GM12878 (cell line): ENCODE measurements at regions not wholly inside any gene's neighbourhood (a gene's known extent, or its start where the extent isn't known, plus 50 kb on each side); places are given as distances from the start of the nearest gene placed in this dataset.

Experiments
- NBN ChIP-seq: fragments of 450-650 bp; IDR thresholded peaks from 2 replicates; pipeline ENCODE4 v1.6.1; 2016
- TF ChIP-seq, protein P1 (sequence below), 3 experiments: IDR thresholded peaks in 2 of 3; conservative IDR thresholded peaks in 1 of 3; 2 replicates each; pipeline ENCODE4 v1.5.1; 2011; ENCODE audit warnings: low read depth in 3 of 3, low read length in 3 of 3, mild to moderate bottlenecking in 3 of 3, control low read depth in 2 of 3, moderate library complexity in 2 of 3, inconsistent platforms in 1 of 3, mixed read lengths in 1 of 3; ENCODE audit not compliant: control insufficient read depth in 2 of 3, insufficient read depth in 1 of 3; ENCODE audit errors: extremely low read depth in 1 of 3
- TF ChIP-seq, protein P2 (sequence below): IDR thresholded peaks from 2 replicates; pipeline ENCODE4 v1.6.1; 2011; ENCODE audit warnings: low read depth, low read length, improper control_type of control experiment, borderline replicate concordance

DNA sequence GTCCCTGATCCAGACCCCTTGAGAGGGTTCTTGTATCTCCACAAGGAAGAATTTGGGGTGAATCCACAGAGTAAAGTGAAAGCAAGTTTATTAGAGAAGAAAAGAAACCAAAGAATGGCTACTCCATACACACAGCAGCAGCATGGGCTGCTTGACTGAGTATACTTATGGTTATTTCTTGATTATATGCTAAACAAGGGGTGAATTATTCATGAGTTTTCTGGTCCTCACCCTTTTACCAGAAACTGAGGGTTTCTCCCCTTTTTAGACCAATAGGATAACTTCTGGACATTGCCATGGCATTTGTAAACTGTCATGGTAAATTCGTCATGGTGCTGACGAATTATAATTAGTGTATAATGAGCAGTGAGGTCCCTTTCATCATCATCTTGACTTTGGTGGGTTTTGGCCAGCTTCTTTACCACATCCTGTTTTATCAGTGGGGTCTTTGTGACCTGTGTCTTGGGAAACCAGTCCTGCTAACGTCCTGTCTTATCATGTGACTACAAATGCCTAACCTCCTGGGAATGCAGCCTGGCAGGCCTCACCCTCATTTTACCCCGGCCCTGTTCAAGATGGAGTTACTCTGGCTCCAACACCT is 121.9 kb downstream of the SPTSSA start:
- TF ChIP-seq NBN = no peak
- TF ChIP-seq, protein P1, sequence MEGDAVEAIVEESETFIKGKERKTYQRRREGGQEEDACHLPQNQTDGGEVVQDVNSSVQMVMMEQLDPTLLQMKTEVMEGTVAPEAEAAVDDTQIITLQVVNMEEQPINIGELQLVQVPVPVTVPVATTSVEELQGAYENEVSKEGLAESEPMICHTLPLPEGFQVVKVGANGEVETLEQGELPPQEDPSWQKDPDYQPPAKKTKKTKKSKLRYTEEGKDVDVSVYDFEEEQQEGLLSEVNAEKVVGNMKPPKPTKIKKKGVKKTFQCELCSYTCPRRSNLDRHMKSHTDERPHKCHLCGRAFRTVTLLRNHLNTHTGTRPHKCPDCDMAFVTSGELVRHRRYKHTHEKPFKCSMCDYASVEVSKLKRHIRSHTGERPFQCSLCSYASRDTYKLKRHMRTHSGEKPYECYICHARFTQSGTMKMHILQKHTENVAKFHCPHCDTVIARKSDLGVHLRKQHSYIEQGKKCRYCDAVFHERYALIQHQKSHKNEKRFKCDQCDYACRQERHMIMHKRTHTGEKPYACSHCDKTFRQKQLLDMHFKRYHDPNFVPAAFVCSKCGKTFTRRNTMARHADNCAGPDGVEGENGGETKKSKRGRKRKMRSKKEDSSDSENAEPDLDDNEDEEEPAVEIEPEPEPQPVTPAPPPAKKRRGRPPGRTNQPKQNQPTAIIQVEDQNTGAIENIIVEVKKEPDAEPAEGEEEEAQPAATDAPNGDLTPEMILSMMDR (IDR thresholded peaks at IDR 0.05 in 2 of 3, conservative IDR thresholded peaks at IDR 0.05 in 1 of 3; ENCODE audit: control insufficient read depth in 2 of 3, extremely low read depth in 1 of 3, insufficient read depth in 1 of 3, low read depth in 3 of 3, low read length in 3 of 3) = no peak
- TF ChIP-seq, protein P2, sequence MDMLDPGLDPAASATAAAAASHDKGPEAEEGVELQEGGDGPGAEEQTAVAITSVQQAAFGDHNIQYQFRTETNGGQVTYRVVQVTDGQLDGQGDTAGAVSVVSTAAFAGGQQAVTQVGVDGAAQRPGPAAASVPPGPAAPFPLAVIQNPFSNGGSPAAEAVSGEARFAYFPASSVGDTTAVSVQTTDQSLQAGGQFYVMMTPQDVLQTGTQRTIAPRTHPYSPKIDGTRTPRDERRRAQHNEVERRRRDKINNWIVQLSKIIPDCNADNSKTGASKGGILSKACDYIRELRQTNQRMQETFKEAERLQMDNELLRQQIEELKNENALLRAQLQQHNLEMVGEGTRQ = no peak
